ENCODE measurements at regions not wholly inside any gene's neighbourhood (a gene's known extent, or its start where the extent isn't known, plus 50 kb on each side); places are given as distances from the start of the nearest gene placed in this dataset.

DNA sequence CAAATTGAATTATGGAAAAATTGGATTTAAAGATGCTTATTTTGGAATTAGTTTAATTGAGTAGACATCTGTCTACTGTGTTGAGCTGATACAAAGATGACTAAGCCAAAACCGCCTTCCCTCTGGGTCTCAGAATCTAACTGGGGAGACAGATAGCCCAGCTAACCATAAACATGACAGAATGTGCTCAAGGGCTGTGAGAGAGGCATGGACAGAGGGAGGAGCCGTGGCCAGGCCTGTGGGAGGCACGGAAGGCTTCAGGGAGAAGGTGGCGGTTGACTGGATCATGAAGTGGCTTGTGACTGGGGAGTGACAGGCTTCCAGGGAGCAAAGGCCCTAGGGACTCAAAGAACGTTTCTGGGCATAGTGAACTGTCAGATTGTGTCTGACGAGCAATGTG lies 74.6 kb downstream of the DACT1 start:
- Histone ChIP-seq H3K36me3 (ENCODE audit: control insufficient read depth, insufficient read depth, low read length) (no peaks in the 10 kb centered on the region), H3K9me3 (replicated peaks; ENCODE audit: control insufficient read depth, low read depth, low read length) (no peaks in the 10 kb centered on the region), H3K4me1 (ENCODE audit: control insufficient read depth, insufficient read depth, low read length) (peaks cover 13% of the 10 kb centered on the region), H3K27ac (ENCODE audit: low read length) (no peak overlapping the region), H3K27me3 (ENCODE audit: control insufficient read depth, insufficient read depth, low read length) (no peaks in the 10 kb centered on the region), H3K4me3 (ENCODE audit: low read length) (no peak overlapping the region)
- no peak for DNase-seq
- 58% methylated on average over 2 of the region's 6 CpGs for WGBS (ENCODE audit: insufficient coverage)

DNA sequence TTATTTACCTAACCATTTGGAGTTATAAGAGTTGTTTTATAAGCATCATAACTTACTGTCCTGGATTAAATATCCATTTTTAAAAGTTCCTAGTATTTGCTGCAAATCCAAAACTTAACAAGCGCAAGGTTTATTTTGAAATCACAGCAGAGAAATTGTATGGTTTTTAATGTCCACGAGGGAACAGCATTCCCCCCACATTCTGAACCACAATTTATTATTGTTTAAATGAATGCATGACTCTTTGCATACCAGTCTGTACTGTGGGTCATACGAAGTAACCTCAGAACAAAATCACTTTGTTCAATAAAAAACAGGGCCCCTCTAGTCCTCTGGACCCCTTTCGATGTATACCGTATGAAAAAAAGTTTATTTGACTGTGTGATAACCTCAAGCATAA lies 75.9 kb downstream of the DACT1 start:
- H3K27ac ChIP-seq (ENCODE audit: low read length): no peak overlapping the region
- H3K4me1 ChIP-seq (ENCODE audit: control insufficient read depth, insufficient read depth, low read length): peaks cover 18% of the 10 kb centered on the region
- DNase-seq: no peak
- H3K4me3 ChIP-seq (ENCODE audit: low read length): no peak overlapping the region
- H3K9me3 ChIP-seq (replicated peaks; ENCODE audit: control insufficient read depth, low read depth, low read length): no peaks in the 10 kb centered on the region
- WGBS (ENCODE audit: insufficient coverage): no CpG with 5 or more reads among the region's 5 CpGs
- H3K36me3 ChIP-seq (ENCODE audit: control insufficient read depth, insufficient read depth, low read length): no peaks in the 10 kb centered on the region
- no peaks in the 10 kb centered on the region for H3K27me3 ChIP-seq (ENCODE audit: control insufficient read depth, insufficient read depth, low read length)

GRCh38 chr14:58716706-58717105 lies 78.9 kb downstream of the DACT1 start:
- 39% methylated on average over 3 of the region's 6 CpGs for WGBS (ENCODE audit: insufficient coverage)
- Histone ChIP-seq H3K4me1 (ENCODE audit: control insufficient read depth, insufficient read depth, low read length) (peaks cover 20% of the 10 kb centered on the region), H3K4me3 (ENCODE audit: low read length) (no peak overlapping the region), H3K9me3 (replicated peaks; ENCODE audit: control insufficient read depth, low read depth, low read length) (no peaks in the 10 kb centered on the region), H3K36me3 (ENCODE audit: control insufficient read depth, insufficient read depth, low read length) (no peaks in the 10 kb centered on the region), H3K27me3 (ENCODE audit: control insufficient read depth, insufficient read depth, low read length) (no peaks in the 10 kb centered on the region), H3K27ac (ENCODE audit: low read length) (no peak overlapping the region)
- no peak for DNase-seq

GRCh38 chr14:58717211-58717610 lies 79.4 kb downstream of the DACT1 start:
- H3K4me1 ChIP-seq (ENCODE audit: control insufficient read depth, insufficient read depth, low read length): peaks cover 17% of the 10 kb centered on the region
- H3K4me3 ChIP-seq (ENCODE audit: low read length): no peak overlapping the region
- H3K27me3 ChIP-seq (ENCODE audit: control insufficient read depth, insufficient read depth, low read length): no peaks in the 10 kb centered on the region
- peak overlapping the region; percentile 63 for H3K27ac ChIP-seq (ENCODE audit: low read length)
- no peaks in the 10 kb centered on the region for H3K36me3 ChIP-seq (ENCODE audit: control insufficient read depth, insufficient read depth, low read length)
- DNase-seq: no peak
- no peaks in the 10 kb centered on the region for H3K9me3 ChIP-seq (replicated peaks; ENCODE audit: control insufficient read depth, low read depth, low read length)

DNA sequence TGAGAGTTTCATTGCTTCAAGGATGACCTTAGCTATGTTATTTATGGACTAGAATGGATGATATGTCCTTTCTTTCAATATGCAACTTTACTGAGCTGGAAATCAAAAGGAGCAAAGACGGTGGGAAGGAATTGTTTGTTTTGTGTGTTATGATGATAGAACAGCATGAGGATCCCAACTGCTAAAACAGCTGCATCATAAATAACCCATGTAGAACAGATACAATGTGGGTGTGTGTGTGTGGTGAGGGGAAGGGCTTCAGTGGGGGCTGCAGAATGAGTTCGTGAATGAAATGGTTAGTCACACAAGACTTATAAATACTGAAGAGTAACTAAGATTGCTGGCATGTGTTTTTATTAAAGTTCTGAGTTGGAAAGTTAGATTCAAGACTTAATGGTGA lies 80.1 kb downstream of the DACT1 start:
- peaks cover 15% of the 10 kb centered on the region for H3K4me1 ChIP-seq (ENCODE audit: control insufficient read depth, insufficient read depth, low read length)
- H3K36me3 ChIP-seq (ENCODE audit: control insufficient read depth, insufficient read depth, low read length): no peaks in the 10 kb centered on the region
- no peaks in the 10 kb centered on the region for H3K9me3 ChIP-seq (replicated peaks; ENCODE audit: control insufficient read depth, low read depth, low read length)
- peak; percentile 68 for DNase-seq
- H3K27me3 ChIP-seq (ENCODE audit: control insufficient read depth, insufficient read depth, low read length): no peaks in the 10 kb centered on the region
- no peak overlapping the region for H3K4me3 ChIP-seq (ENCODE audit: low read length)
- no CpG with 5 or more reads among the region's 2 CpGs for WGBS (ENCODE audit: insufficient coverage)
- peak overlapping the region; percentile 63 for H3K27ac ChIP-seq (ENCODE audit: low read length)

- peak; percentile 65 for DNase-seq
- WGBS (ENCODE audit: insufficient coverage): no CpG with 5 or more reads among the region's 5 CpGs
- H3K36me3 ChIP-seq (ENCODE audit: control insufficient read depth, insufficient read depth, low read length): no peaks in the 10 kb centered on the region
- no peaks in the 10 kb centered on the region for H3K9me3 ChIP-seq (replicated peaks; ENCODE audit: control insufficient read depth, low read depth, low read length)
- peaks cover 15% of the 10 kb centered on the region for H3K4me1 ChIP-seq (ENCODE audit: control insufficient read depth, insufficient read depth, low read length)
- peak overlapping the region; percentile 15 for H3K27ac ChIP-seq (ENCODE audit: low read length)
- H3K27me3 ChIP-seq (ENCODE audit: control insufficient read depth, insufficient read depth, low read length): no peaks in the 10 kb centered on the region
- H3K4me3 ChIP-seq (ENCODE audit: low read length): no peak overlapping the region
Observed at GRCh38 chr14:58718226-58719205, 80.8 kb downstream of the DACT1 start.

GRCh38 chr14:58721723-58722122 lies 84.0 kb downstream of the DACT1 start:
- Histone ChIP-seq H3K27ac (ENCODE audit: low read length) (no peak overlapping the region), H3K4me1 (ENCODE audit: control insufficient read depth, insufficient read depth, low read length) (peaks cover 11% of the 10 kb centered on the region), H3K27me3 (ENCODE audit: control insufficient read depth, insufficient read depth, low read length) (no peaks in the 10 kb centered on the region), H3K9me3 (replicated peaks; ENCODE audit: control insufficient read depth, low read depth, low read length) (no peaks in the 10 kb centered on the region), H3K4me3 (ENCODE audit: low read length) (no peak overlapping the region), H3K36me3 (ENCODE audit: control insufficient read depth, insufficient read depth, low read length) (no peaks in the 10 kb centered on the region)
- DNase-seq: peak; percentile 40
- no CpG with 5 or more reads among the region's 3 CpGs for WGBS (ENCODE audit: insufficient coverage)

DNA sequence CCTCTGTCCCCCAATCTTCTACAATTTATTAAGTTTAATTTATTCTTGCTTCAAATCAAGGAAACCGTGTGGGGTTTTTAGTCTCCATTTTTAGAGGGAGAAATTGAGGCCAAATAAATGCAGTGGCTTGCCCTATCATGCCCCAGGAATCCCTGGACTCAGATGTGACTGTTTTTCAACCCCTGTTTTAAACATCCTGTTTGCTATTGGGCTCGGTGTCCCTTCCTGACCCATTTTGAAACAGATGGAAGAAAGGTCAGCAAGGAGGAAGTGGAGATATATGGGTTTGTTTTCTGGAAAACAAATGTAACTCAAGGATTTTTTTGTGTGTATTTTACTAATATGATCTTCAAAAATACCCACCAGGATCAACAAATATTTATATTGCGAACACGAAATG lies 84.7 kb downstream of the DACT1 start:
- no peak for DNase-seq
- Histone ChIP-seq H3K4me1 (ENCODE audit: control insufficient read depth, insufficient read depth, low read length) (peaks cover 7% of the 10 kb centered on the region), H3K4me3 (ENCODE audit: low read length) (no peak overlapping the region), H3K27ac (ENCODE audit: low read length) (no peak overlapping the region), H3K36me3 (ENCODE audit: control insufficient read depth, insufficient read depth, low read length) (no peaks in the 10 kb centered on the region), H3K9me3 (replicated peaks; ENCODE audit: control insufficient read depth, low read depth, low read length) (no peaks in the 10 kb centered on the region), H3K27me3 (ENCODE audit: control insufficient read depth, insufficient read depth, low read length) (no peaks in the 10 kb centered on the region)
- WGBS (ENCODE audit: insufficient coverage): 40% methylated on average over 1 of the region's 4 CpGs

GRCh38 chr14:58724206-58724605 lies 86.4 kb downstream of the DACT1 start:
- peaks cover 2% of the 10 kb centered on the region for H3K4me1 ChIP-seq (ENCODE audit: control insufficient read depth, insufficient read depth, low read length)
- no peak overlapping the region for H3K4me3 ChIP-seq (ENCODE audit: low read length)
- H3K9me3 ChIP-seq (replicated peaks; ENCODE audit: control insufficient read depth, low read depth, low read length): no peaks in the 10 kb centered on the region
- no peaks in the 10 kb centered on the region for H3K36me3 ChIP-seq (ENCODE audit: control insufficient read depth, insufficient read depth, low read length)
- no peak overlapping the region for H3K27ac ChIP-seq (ENCODE audit: low read length)
- H3K27me3 ChIP-seq (ENCODE audit: control insufficient read depth, insufficient read depth, low read length): no peaks in the 10 kb centered on the region
- DNase-seq: no peak
- no CpG with 5 or more reads among the region's 2 CpGs for WGBS (ENCODE audit: insufficient coverage)

- WGBS (ENCODE audit: insufficient coverage): no CpG with 5 or more reads among the region's 1 CpG
Observed at GRCh38 chr14:58724702-58725101, 86.9 kb downstream of the DACT1 start.

More at GRCh38 chr14:58724702-58725101, 86.9 kb downstream of the DACT1 start:
- H3K27ac ChIP-seq (ENCODE audit: low read length): no peak overlapping the region
- no peak for DNase-seq
- no peaks in the 10 kb centered on the region for H3K36me3 ChIP-seq (ENCODE audit: control insufficient read depth, insufficient read depth, low read length)
- peaks cover 2% of the 10 kb centered on the region for H3K4me1 ChIP-seq (ENCODE audit: control insufficient read depth, insufficient read depth, low read length)
- no peaks in the 10 kb centered on the region for H3K9me3 ChIP-seq (replicated peaks; ENCODE audit: control insufficient read depth, low read depth, low read length)
- H3K4me3 ChIP-seq (ENCODE audit: low read length): no peak overlapping the region
- H3K27me3 ChIP-seq (ENCODE audit: control insufficient read depth, insufficient read depth, low read length): no peaks in the 10 kb centered on the region

Data from muscle of leg (tissue), 3 donors.